Adrenal gland (tissue), 9 donors: ENCODE measurements at regions not wholly inside any gene's neighbourhood (a gene's known extent, or its start where the extent isn't known, plus 50 kb on each side); places are given as distances from the start of the nearest gene placed in this dataset.

Experiments
- DNase-seq, 7 donors: peaks; one replicate each; pipeline ENCODE4 v3.0.0-alpha.2; 2019 to 2020
- H3K27ac ChIP-seq, 5 donors: fragments of 200-600 bp; sonication (generic) in 4 of 5; 1 replicate in 3 of 5; 2 replicates in 2 of 5; pipeline versions ENCODE4 v1.5.1 to v1.8.0; 2016 to 2020; ENCODE audit warnings: mild to moderate bottlenecking in 1 of 5
- H3K27me3 ChIP-seq: fragments of 200-600 bp; 2 replicates; pipeline ENCODE4 v1.8.0; 2021
- H3K36me3 ChIP-seq, 2 donors: fragments of 200-600 bp; replicated peaks in 1 of 2; 1 replicate in 1 of 2; 2 replicates in 1 of 2; pipeline versions ENCODE4 v1.5.1 to v1.8.0; 2018 to 2022
- H3K4me1 ChIP-seq, 2 donors: fragments of 200-600 bp; replicated peaks in 1 of 2; 1 replicate in 1 of 2; 2 replicates in 1 of 2; pipeline versions ENCODE4 v1.5.1 to v1.8.0; 2018 to 2021
- H3K4me3 ChIP-seq, 4 donors: fragments of 200-600 bp; sonication (generic) in 3 of 4; one replicate each; pipeline ENCODE4 v1.5.1; 2016 to 2018
- H3K9me3 ChIP-seq, 3 donors: fragments of 200-600 bp; sonication (generic) in 1 of 3; replicated peaks in 1 of 3; 1 replicate in 2 of 3; 2 replicates in 1 of 3; pipeline versions ENCODE4 v1.5.1 to v1.8.0; 2016 to 2021
- CTCF ChIP-seq, 6 experiments: fragments of 450-650 bp in 4 of 6; fragments of 200-600 bp in 2 of 6; sonication (generic) in 1 of 6; IDR thresholded peaks; 1 replicate in 5 of 6; 2 replicates in 1 of 6; pipeline versions ENCODE4 v1.5.1 to v1.8.0; 2016 to 2021; ENCODE audit warnings: antibody characterized with exemption in 6 of 6, mild to moderate bottlenecking in 2 of 6, moderate library complexity in 1 of 6
- POLR2A ChIP-seq, 2 donors: fragments of 450-650 bp; IDR thresholded peaks; one replicate each; pipeline ENCODE4 v1.6.1; 2017; ENCODE audit warnings: antibody characterized with exemption in 2 of 2, mild to moderate bottlenecking in 2 of 2, moderate library complexity in 1 of 2
- WGBS, 4 donors: extraction: QIAGEN DNeasy Blood & Tissue Kit in 2 of 4; methylation state at CpG; one replicate each; pipeline versions ENCODE4 v1.1.5 to v1.1.7; 2013 to 2017; 5-methylcytosine and 5-hydroxymethylcytosine counted together
- intact Hi-C, 2 donors: fragments of 100-400 bp; cut with DNase I; formaldehyde crosslinking; loops; one replicate each; pipeline versions ENCODE4 v1.14.1 to v1.15.0; 2022 to 2023
- donor health status: healthy with polysubstance abuse.
- donor health status: Bipolar disorder and iron deficiency.
- donor health status: DM: yes; HTN: yes; CAD: no.
- donor health status: DM: no; HTN: no; CAD: no.
- donor health status: DM: no; HTN: no; CAD: no.

- 45 to 58% (median 51%) methylated on average over 11 of the region's 11 CpGs for WGBS, 4 donors
- no peaks in the 10 kb centered on the region for H3K4me1 ChIP-seq
- H3K4me3 ChIP-seq, result no peak overlapping the region
- no peaks in the 10 kb centered on the region for H3K9me3 ChIP-seq
- intact Hi-C loops, result no loop called here
- no peaks in the 10 kb centered on the region for H3K36me3 ChIP-seq
- TF ChIP-seq POLR2A (IDR thresholded peaks at IDR 0.05) (no peak), CTCF (IDR thresholded peaks at IDR 0.05) (no peak)
- no peak for DNase-seq
- H3K27ac ChIP-seq, result no peak overlapping the region
- peaks cover 3% of the 10 kb centered on the region for H3K27me3 ChIP-seq
Measured at GRCh38 chr16:86895606-86896005, 317.3 kb downstream of the FOXL1 start.

- H3K36me3 ChIP-seq, result no peaks in the 10 kb centered on the region
- no peaks in the 10 kb centered on the region for H3K9me3 ChIP-seq
- no peak overlapping the region for H3K27ac ChIP-seq
- H3K4me1 ChIP-seq, result no peaks in the 10 kb centered on the region
- peaks cover 3% of the 10 kb centered on the region for H3K27me3 ChIP-seq
- DNase-seq, result no peak
- H3K4me3 ChIP-seq, result no peak overlapping the region
- intact Hi-C loops, result no loop called here
- no peak for TF ChIP-seq POLR2A (IDR thresholded peaks at IDR 0.05)
- no peak for TF ChIP-seq CTCF (IDR thresholded peaks at IDR 0.05)
- 84 to 90% (median 86%) methylated on average over 9 of the region's 9 CpGs for WGBS, 4 donors
Measured at GRCh38 chr16:86896976-86897375, 318.6 kb downstream of the FOXL1 start.

GRCh38 chr16:86897486-86897885 is 319.1 kb downstream of the FOXL1 start:
- Histone ChIP-seq H3K4me1 (no peaks in the 10 kb centered on the region), H3K4me3 (no peak overlapping the region), H3K27ac (no peak overlapping the region), H3K36me3 (no peaks in the 10 kb centered on the region), H3K9me3 (no peaks in the 10 kb centered on the region), H3K27me3 (peaks cover 3% of the 10 kb centered on the region)
- 86 to 94% (median 89%) methylated on average over 11 of the region's 11 CpGs for WGBS, 4 donors
- DNase-seq, result no peak
- no peak for TF ChIP-seq POLR2A (IDR thresholded peaks at IDR 0.05)
- intact Hi-C loops, result no loop called here

GRCh38 chr16:86898386-86898785 is 320.0 kb downstream of the FOXL1 start:
- H3K4me3 ChIP-seq, result no peak overlapping the region
- intact Hi-C loops, result no loop called here
- no peaks in the 10 kb centered on the region for H3K9me3 ChIP-seq
- TF ChIP-seq POLR2A (IDR thresholded peaks at IDR 0.05) (no peak), CTCF (IDR thresholded peaks at IDR 0.05) (no peak)
- WGBS, 4 donors, result 83 to 95% (median 88%) methylated on average over 4 to 5 of the region's 5 CpGs
- H3K27me3 ChIP-seq, result no peaks in the 10 kb centered on the region
- no peak overlapping the region for H3K27ac ChIP-seq
- no peaks in the 10 kb centered on the region for H3K4me1 ChIP-seq
- DNase-seq, result no peak
- H3K36me3 ChIP-seq, result no peaks in the 10 kb centered on the region

- Histone ChIP-seq H3K27me3 (no peaks in the 10 kb centered on the region), H3K4me1 (no peaks in the 10 kb centered on the region), H3K27ac (no peak overlapping the region), H3K4me3 (no peak overlapping the region), H3K9me3 (no peaks in the 10 kb centered on the region), H3K36me3 (no peaks in the 10 kb centered on the region)
- no peak for DNase-seq
- WGBS, 4 donors, result 83 to 95% (median 90%) methylated on average over 2 to 6 of the region's 6 CpGs
- intact Hi-C loops, result no loop called here
- TF ChIP-seq POLR2A (IDR thresholded peaks at IDR 0.05) (no peak), CTCF (IDR thresholded peaks at IDR 0.05) (no peak)
Measured at GRCh38 chr16:86899151-86899550, 320.8 kb downstream of the FOXL1 start.
